DND-41 (cell line): ENCODE measurements at regions not wholly inside any gene's neighbourhood (a gene's known extent, or its start where the extent isn't known, plus 50 kb on each side); places are given as distances from the start of the nearest gene placed in this dataset.

Experiments used
- CTCF ChIP-seq: IDR thresholded peaks from 2 replicates; pipeline ENCODE4 v1.5.1; 2012; ENCODE audit warnings: borderline replicate concordance, low read length, moderate library complexity, mild to moderate bottlenecking; ENCODE audit not compliant: poor library complexity, severe bottlenecking; ENCODE audit errors: extremely low read depth
- EZH2 ChIP-seq: IDR thresholded peaks from 3 replicates; pipeline ENCODE4 v1.6.1; 2012; ENCODE audit warnings: borderline replicate concordance, low read depth, mild to moderate bottlenecking, moderate library complexity, low read length, inconsistent platforms; ENCODE audit not compliant: severe bottlenecking

GRCh38 chr5:63516006-63516405, 446.2 kb downstream of the HTR1A start:
- TF ChIP-seq CTCF (no peak), EZH2 (no peak)
